ENCODE measurements at regions not wholly inside any gene's neighbourhood (a gene's known extent, or its start where the extent isn't known, plus 50 kb on each side); places are given as distances from the start of the nearest gene placed in this dataset.

DNA sequence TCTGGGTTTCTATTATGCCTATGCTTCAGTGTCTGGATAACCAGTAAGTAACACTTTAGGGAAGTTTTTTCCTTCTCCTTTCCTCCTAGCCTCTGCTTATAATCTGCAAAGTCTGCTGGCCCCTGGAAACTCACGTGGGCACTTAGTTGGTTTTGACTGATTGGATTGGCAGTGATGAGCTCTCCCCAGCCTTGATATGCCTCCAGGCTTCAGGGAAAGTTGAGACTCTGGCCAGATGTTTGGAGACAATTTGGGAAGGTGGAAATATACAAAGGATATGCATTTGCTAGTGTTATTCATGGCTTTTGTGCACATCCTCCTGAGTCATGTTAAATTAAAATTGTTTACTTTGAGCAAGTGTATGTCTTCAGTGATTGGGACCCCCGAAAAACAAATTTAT is 160.2 kb upstream of the IL12B start:
- Histone ChIP-seq H3K9me3 (replicated peaks; ENCODE audit: insufficient read depth, low read length) (no peaks in the 10 kb centered on the region), H3K27ac (ENCODE audit: low read length) (no peak overlapping the region), H2AFZ (ENCODE audit: low read length) (no peak overlapping the region), H3F3A (ENCODE audit: insufficient read depth, low read length) (no peaks in the 10 kb centered on the region), H3K79me2 (ENCODE audit: low read length) (no peaks in the 10 kb centered on the region), H3K9ac (ENCODE audit: low read length) (no peak overlapping the region), H4K20me1 (ENCODE audit: insufficient read depth, low read length) (no peaks in the 10 kb centered on the region), H3K36me3 (replicated peaks; ENCODE audit: insufficient read depth, low read length) (no peaks in the 10 kb centered on the region), H3K4me3 (ENCODE audit: low read length) (no peak overlapping the region), H3K9me2 (replicated peaks; ENCODE audit: insufficient read depth, low read length) (no peaks in the 10 kb centered on the region), H3K4me1 (ENCODE audit: low read length) (no peaks in the 10 kb centered on the region), H3K4me2 (ENCODE audit: low read depth, low read length) (no peak overlapping the region), H3K27me3 (replicated peaks; ENCODE audit: insufficient read depth, low read length) (no peaks in the 10 kb centered on the region)
- TF ChIP-seq, protein P1, sequence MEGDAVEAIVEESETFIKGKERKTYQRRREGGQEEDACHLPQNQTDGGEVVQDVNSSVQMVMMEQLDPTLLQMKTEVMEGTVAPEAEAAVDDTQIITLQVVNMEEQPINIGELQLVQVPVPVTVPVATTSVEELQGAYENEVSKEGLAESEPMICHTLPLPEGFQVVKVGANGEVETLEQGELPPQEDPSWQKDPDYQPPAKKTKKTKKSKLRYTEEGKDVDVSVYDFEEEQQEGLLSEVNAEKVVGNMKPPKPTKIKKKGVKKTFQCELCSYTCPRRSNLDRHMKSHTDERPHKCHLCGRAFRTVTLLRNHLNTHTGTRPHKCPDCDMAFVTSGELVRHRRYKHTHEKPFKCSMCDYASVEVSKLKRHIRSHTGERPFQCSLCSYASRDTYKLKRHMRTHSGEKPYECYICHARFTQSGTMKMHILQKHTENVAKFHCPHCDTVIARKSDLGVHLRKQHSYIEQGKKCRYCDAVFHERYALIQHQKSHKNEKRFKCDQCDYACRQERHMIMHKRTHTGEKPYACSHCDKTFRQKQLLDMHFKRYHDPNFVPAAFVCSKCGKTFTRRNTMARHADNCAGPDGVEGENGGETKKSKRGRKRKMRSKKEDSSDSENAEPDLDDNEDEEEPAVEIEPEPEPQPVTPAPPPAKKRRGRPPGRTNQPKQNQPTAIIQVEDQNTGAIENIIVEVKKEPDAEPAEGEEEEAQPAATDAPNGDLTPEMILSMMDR (IDR thresholded peaks at IDR 0.05; ENCODE audit: low read length), result no peak
- TF ChIP-seq EZH2 (optimal IDR thresholded peaks at IDR 0.05; ENCODE audit: low read depth, low read length) (no peak), EZH2phosphoT487 (IDR thresholded peaks at IDR 0.05; ENCODE audit: low read length) (no peak)
- no peak for DNase-seq

DNA sequence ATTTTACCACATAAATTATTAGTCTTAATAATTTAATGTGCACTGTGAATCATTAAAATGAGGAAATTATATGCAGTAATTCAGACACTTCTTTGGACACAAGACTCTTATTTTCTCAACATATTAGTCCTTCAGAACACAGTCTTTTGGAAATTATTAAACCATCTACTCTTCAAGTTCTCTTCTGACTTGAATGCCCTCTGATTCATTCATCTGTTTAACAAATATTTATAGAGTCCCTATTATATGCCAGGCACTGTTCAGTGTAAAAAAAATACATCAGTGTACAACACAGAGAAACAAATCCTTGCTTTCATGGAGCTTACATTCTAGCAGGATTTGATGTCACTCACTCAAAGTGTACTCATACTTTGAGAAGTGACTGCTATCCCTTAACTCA is 163.4 kb upstream of the IL12B start:
- Histone ChIP-seq H3K4me2 (ENCODE audit: low read depth, low read length) (no peak overlapping the region), H3K36me3 (replicated peaks; ENCODE audit: insufficient read depth, low read length) (no peaks in the 10 kb centered on the region), H3K9ac (ENCODE audit: low read length) (no peak overlapping the region), H3K27me3 (replicated peaks; ENCODE audit: insufficient read depth, low read length) (no peaks in the 10 kb centered on the region), H2AFZ (ENCODE audit: low read length) (no peak overlapping the region), H3K9me2 (replicated peaks; ENCODE audit: insufficient read depth, low read length) (no peaks in the 10 kb centered on the region), H3K79me2 (ENCODE audit: low read length) (no peaks in the 10 kb centered on the region), H3K4me3 (ENCODE audit: low read length) (no peak overlapping the region), H3K4me1 (ENCODE audit: low read length) (no peaks in the 10 kb centered on the region), H3K9me3 (replicated peaks; ENCODE audit: insufficient read depth, low read length) (no peaks in the 10 kb centered on the region), H3K27ac (ENCODE audit: low read length) (no peak overlapping the region), H4K20me1 (ENCODE audit: insufficient read depth, low read length) (no peaks in the 10 kb centered on the region), H3F3A (ENCODE audit: insufficient read depth, low read length) (no peaks in the 10 kb centered on the region)
- TF ChIP-seq EZH2 (optimal IDR thresholded peaks at IDR 0.05; ENCODE audit: low read depth, low read length) (no peak), EZH2phosphoT487 (IDR thresholded peaks at IDR 0.05; ENCODE audit: low read length) (no peak)
- TF ChIP-seq, protein P1 (IDR thresholded peaks at IDR 0.05; ENCODE audit: low read length), result no peak
- no peak for DNase-seq

DNA sequence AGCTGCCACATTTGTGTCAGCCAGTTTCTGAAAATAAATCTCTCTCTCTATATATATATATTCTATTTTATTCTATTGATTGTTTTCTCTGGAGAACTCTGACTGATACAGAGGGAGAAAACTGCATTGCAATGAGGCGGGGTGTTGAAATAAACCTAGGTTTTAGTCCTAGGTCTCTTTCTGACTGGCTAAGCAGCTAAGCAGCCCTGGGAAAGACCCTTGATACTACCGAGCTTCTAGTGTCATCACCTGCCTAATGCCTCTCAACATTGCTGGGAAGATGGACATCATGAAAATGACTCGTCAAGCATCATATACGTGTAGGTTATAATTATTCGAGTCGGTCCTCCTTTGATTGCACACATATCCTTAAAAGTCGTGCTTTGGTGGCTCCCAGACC is 166.5 kb upstream of the IL12B start:
- TF ChIP-seq EZH2phosphoT487 (IDR thresholded peaks at IDR 0.05; ENCODE audit: low read length), result no peak
- TF ChIP-seq, protein P1 (IDR thresholded peaks at IDR 0.05; ENCODE audit: low read length), result no peak
- no peak for TF ChIP-seq EZH2 (optimal IDR thresholded peaks at IDR 0.05; ENCODE audit: low read depth, low read length)
- Histone ChIP-seq H3K27ac (ENCODE audit: low read length) (no peak overlapping the region), H3K36me3 (replicated peaks; ENCODE audit: insufficient read depth, low read length) (no peaks in the 10 kb centered on the region), H3K4me2 (ENCODE audit: low read depth, low read length) (no peak overlapping the region), H3K79me2 (ENCODE audit: low read length) (no peaks in the 10 kb centered on the region), H3K9ac (ENCODE audit: low read length) (no peak overlapping the region), H3K4me1 (ENCODE audit: low read length) (no peaks in the 10 kb centered on the region), H3K4me3 (ENCODE audit: low read length) (no peak overlapping the region), H3K9me3 (replicated peaks; ENCODE audit: insufficient read depth, low read length) (no peaks in the 10 kb centered on the region), H3K27me3 (replicated peaks; ENCODE audit: insufficient read depth, low read length) (no peaks in the 10 kb centered on the region), H3K9me2 (replicated peaks; ENCODE audit: insufficient read depth, low read length) (no peaks in the 10 kb centered on the region), H3F3A (ENCODE audit: insufficient read depth, low read length) (no peaks in the 10 kb centered on the region), H4K20me1 (ENCODE audit: insufficient read depth, low read length) (no peaks in the 10 kb centered on the region), H2AFZ (ENCODE audit: low read length) (no peak overlapping the region)
- no peak for DNase-seq
